GM08714 (cell line): ENCODE measurements at regions not wholly inside any gene's neighbourhood (a gene's known extent, or its start where the extent isn't known, plus 50 kb on each side); places are given as distances from the start of the nearest gene placed in this dataset.

Experiments
- H3K4me3 ChIP-seq: fragments of 200-500 bp; sonication (Bioruptor generic); 2 replicates; pipeline ENCODE4 v1.5.1; 2014; ENCODE audit warnings: mild to moderate bottlenecking, low read length, inconsistent platforms
- ZNF274 ChIP-seq: IDR thresholded peaks from 2 replicates; pipeline ENCODE4 v1.6.1; 2012; ENCODE audit warnings: mild to moderate bottlenecking, low read depth, low read length

GRCh38 chr5:67248703-67249589, 52.3 kb upstream of the CD180 start:
- no peak for TF ChIP-seq ZNF274
- H3K4me3 ChIP-seq: no peak overlapping the region

- no peak overlapping the region for H3K4me3 ChIP-seq
- no peak for TF ChIP-seq ZNF274
Measured at GRCh38 chr5:67246546-67247268, 50.1 kb upstream of the CD180 start.
